GM12874 (cell line): ENCODE measurements at regions not wholly inside any gene's neighbourhood (a gene's known extent, or its start where the extent isn't known, plus 50 kb on each side); places are given as distances from the start of the nearest gene placed in this dataset.

Experiments used
- TF ChIP-seq, protein P1 (sequence below): IDR thresholded peaks from 2 replicates; pipeline ENCODE4 v1.5.1; 2011; ENCODE audit warnings: low read depth, mild to moderate bottlenecking, control low read depth, low read length, moderate library complexity; ENCODE audit not compliant: insufficient read depth

DNA sequence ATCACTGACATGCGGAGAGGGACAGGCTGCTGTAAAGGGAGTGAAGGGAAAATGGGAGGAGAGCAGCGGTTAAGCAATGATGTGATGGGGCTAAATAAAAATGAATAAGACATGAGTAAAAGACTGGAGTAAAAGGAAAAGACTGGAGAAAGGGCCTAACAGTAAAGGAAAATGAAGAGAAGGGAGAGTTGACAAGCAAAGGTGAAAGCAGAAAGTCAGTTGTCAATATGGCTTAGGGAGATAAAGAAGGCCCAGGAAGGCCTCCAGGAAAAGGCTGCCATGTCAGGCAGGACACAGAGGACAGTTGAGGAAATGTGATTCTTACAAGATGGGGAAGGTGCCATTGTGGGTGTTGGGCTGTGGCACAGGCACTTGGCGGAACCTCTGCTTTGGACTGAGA, 98.9 kb upstream of the AMZ2 start:
- TF ChIP-seq, protein P1, sequence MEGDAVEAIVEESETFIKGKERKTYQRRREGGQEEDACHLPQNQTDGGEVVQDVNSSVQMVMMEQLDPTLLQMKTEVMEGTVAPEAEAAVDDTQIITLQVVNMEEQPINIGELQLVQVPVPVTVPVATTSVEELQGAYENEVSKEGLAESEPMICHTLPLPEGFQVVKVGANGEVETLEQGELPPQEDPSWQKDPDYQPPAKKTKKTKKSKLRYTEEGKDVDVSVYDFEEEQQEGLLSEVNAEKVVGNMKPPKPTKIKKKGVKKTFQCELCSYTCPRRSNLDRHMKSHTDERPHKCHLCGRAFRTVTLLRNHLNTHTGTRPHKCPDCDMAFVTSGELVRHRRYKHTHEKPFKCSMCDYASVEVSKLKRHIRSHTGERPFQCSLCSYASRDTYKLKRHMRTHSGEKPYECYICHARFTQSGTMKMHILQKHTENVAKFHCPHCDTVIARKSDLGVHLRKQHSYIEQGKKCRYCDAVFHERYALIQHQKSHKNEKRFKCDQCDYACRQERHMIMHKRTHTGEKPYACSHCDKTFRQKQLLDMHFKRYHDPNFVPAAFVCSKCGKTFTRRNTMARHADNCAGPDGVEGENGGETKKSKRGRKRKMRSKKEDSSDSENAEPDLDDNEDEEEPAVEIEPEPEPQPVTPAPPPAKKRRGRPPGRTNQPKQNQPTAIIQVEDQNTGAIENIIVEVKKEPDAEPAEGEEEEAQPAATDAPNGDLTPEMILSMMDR: no peak

DNA sequence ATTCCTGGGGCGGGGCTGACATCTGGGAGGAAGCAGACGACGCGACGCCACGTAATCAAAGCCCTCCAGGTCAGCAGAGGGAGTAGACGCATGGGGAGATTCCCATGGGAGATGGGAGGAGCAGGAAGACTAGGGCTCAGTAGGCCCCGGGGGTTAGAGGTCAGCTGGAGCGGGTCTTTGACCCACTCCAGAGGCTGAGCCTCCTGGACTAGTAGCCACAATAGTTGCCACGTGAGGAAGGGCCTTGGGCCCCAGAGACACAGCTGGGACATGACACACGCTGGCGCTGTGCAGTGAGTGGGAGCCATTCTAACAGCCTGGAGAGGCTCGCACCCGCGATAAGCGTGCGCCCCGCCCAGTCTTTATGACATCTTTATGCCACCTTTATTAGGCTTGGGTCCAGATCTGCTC, 95.7 kb upstream of the AMZ2 start:
- TF ChIP-seq, protein P1: no peak

DNA sequence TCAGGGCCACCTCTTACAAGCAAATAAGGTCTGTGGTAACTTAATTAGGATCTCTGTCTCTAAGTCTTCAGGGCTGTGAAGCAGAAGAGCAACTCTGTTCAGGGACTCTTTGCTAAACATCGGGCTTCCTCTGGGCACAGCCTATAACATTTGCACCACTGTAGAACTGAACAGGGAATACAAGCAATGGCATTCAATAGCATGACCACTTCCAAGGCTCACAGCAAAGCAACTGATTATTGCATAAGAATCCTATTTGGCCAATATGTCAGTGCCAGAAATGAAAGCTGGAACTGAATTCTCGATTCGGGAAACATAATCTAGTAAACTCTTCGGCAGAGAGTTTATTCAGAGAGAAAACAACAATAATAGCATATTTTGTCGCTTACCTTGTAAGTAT, 92.2 kb upstream of the AMZ2 start:
- TF ChIP-seq, protein P1: no peak

DNA sequence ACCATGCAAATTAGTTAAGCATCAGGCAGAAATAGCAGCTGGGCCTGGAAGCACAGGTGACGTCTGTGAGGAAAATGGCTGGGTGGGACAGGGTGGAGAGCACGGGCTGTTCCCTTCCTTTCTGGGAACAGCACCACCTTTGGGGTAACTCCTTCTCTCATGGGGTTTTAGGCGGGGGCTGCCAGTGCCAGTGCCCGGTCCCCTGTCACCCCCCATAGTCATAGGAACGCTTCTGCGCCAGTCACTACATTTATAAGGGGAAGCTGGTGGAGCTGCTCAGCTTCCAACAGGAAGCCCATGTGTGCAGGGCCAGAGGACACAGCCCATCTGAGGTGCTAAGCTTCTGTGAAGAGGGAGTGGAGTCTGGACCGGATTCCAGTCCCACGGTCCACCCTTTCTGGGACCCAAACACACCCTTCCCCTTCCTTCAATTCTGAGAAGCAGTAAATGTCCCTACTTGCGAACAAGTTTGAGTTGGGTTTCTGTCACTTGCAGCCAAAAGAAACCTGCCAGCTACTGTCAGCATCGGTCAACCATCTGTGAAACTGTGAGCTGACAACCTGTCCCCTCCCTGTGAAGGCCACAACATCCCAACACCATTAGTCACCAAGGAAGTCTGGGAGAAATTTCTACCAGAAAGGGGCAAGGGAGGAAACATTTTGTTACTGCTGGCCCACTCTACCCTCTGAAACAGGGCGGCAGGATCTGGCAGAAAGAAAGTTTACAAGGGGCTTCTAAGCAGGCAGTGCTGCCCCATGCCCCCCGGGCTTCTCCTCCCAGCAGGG, 86.0 kb upstream of the AMZ2 start:
- TF ChIP-seq, protein P1: no peak

DNA sequence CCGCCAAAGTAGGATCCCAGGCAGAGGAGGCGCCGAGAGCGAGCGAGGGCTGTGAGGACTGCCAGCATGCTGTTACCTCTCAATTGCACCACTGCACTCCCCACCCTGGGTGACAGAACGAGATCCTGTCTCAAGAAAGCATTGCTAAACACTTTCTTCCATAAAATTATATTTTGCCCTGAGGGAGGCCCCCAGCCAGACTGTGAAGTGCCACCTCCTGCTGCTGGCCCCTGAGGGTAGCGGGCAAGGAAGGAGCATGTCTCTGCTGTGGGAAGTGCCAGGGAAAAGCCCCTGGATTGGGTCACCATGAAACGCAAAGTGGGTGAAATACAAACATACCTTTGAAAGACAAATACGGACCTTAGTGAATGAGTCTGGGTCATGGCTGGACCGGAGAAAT, 78.0 kb upstream of the AMZ2 start:
- TF ChIP-seq, protein P1: no peak

DNA sequence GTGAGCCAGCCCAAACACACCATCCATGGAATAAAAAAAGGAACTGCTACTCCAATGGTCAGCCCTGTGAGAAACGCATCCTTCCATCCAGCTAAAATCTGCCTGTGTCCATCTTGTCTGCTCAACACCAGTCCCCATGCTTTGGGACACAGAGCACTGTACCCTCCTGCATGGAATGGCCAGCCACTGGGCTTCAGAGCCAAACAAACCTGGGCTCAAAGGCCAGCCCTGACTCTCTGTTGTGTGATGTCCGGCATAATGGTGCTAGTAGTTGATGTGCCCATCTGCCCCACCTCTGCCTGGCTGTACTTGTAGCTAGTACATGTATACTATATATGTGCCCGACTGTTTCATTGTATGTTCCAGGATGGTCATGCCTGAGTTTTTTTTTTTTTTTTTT, 77.6 kb upstream of the AMZ2 start:
- TF ChIP-seq, protein P1: no peak

DNA sequence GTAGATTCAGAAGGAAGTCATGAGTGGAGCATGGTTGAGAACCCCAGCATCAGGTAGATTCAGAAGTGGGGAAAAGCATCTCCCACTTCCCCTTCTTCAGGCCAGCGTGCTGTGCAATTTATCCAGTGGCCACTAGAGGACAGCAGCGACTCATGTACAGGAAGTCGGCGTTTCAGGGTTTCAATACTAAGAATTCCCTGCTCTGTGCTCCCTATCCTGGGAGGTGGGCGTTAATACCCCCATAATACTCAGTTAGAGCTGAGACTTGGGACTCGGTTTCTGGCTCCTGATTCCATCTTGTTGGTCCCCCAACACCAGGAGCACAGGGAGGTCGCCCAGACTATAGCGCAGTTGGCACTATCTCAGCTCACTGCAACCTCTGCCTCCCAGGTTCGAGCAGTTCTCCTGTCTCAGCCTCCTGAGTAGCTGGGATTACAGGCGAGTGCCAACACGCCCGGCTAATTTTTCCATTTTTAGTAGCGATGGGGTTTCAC, 75.3 kb upstream of the AMZ2 start:
- TF ChIP-seq, protein P1: peak; percentile 95

DNA sequence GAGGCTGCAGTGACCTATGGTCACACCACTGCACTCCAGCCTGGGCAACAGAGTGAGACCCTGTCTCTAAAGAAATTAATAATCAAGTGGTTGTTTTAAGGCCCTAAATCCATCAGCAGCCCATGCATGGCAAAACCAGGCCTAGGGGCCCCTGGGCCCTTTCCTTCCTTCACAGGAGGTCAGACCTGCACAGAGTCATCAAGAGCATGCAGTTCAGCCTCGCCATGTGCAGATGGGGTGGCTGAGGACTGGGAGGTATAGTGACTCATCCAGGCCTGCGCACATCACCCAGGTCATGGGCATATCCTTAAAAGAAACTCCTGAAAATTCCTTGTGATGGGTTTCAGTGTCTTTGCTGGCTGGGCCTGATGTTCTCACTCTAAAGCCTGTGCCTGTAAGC, 72.4 kb upstream of the AMZ2 start:
- TF ChIP-seq, protein P1: no peak
